ENCODE measurements at regions not wholly inside any gene's neighbourhood (a gene's known extent, or its start where the extent isn't known, plus 50 kb on each side); places are given as distances from the start of the nearest gene placed in this dataset.
"Not testable (repeated sequence)": the region's sequence is repeated elsewhere in the genome, so short reads cannot be mapped to it uniquely, and the experiment has no call there.

- no peak for TF ChIP-seq CTCF (IDR thresholded peaks at IDR 0.05; ENCODE audit: unreplicated experiment)
- H3K9me3 Mint-ChIP-seq (ENCODE audit: unreplicated experiment) = peaks cover 36% of the 10 kb centered on the region
- H3K27ac Mint-ChIP-seq (ENCODE audit: unreplicated experiment) = peak overlapping the region; percentile 64
- H3K4me3 Mint-ChIP-seq (ENCODE audit: unreplicated experiment) = no peak overlapping the region
- no peak for DNase-seq (ENCODE audit: low spot score)
- H3K27me3 Mint-ChIP-seq (ENCODE audit: unreplicated experiment) = peaks cover 11% of the 10 kb centered on the region
- peaks cover 9% of the 10 kb centered on the region for H3K36me3 Mint-ChIP-seq (ENCODE audit: low read depth, unreplicated experiment)
- no peaks in the 10 kb centered on the region for H3K4me1 Mint-ChIP-seq (ENCODE audit: unreplicated experiment)
These were observed 618.7 kb downstream of the KCNJ18 start for GRCh38 chr17:22310717-22311686.

- not testable (repeated sequence) for DNase-seq (ENCODE audit: low spot score); H3K4me3 Mint-ChIP-seq (ENCODE audit: unreplicated experiment); H3K36me3 Mint-ChIP-seq (ENCODE audit: low read depth, unreplicated experiment); H3K4me1 Mint-ChIP-seq (ENCODE audit: unreplicated experiment); H3K27ac Mint-ChIP-seq (ENCODE audit: unreplicated experiment); H3K27me3 Mint-ChIP-seq (ENCODE audit: unreplicated experiment)
- H3K9me3 Mint-ChIP-seq (ENCODE audit: unreplicated experiment) = peaks cover 25% of the 10 kb centered on the region
These were observed 628.7 kb downstream of the KCNJ18 start for GRCh38 chr17:22321001-22321400.

- H3K4me3 Mint-ChIP-seq (ENCODE audit: unreplicated experiment); H3K27ac Mint-ChIP-seq (ENCODE audit: unreplicated experiment); H3K4me1 Mint-ChIP-seq (ENCODE audit: unreplicated experiment); DNase-seq (ENCODE audit: low spot score); H3K36me3 Mint-ChIP-seq (ENCODE audit: low read depth, unreplicated experiment); H3K27me3 Mint-ChIP-seq (ENCODE audit: unreplicated experiment): not testable (repeated sequence)
- H3K9me3 Mint-ChIP-seq (ENCODE audit: unreplicated experiment) = peaks cover 25% of the 10 kb centered on the region
These were observed 630.7 kb downstream of the KCNJ18 start for GRCh38 chr17:22322893-22323550.

- no peak for DNase-seq (ENCODE audit: low spot score)
- H3K36me3 Mint-ChIP-seq (ENCODE audit: low read depth, unreplicated experiment) = no peaks in the 10 kb centered on the region
- no peaks in the 10 kb centered on the region for H3K4me1 Mint-ChIP-seq (ENCODE audit: unreplicated experiment)
- TF ChIP-seq CTCF (IDR thresholded peaks at IDR 0.05; ENCODE audit: unreplicated experiment) = no peak
- H3K4me3 Mint-ChIP-seq (ENCODE audit: unreplicated experiment) = no peak overlapping the region
- peaks cover 22% of the 10 kb centered on the region for H3K9me3 Mint-ChIP-seq (ENCODE audit: unreplicated experiment)
- peaks cover 8% of the 10 kb centered on the region for H3K27me3 Mint-ChIP-seq (ENCODE audit: unreplicated experiment)
- H3K27ac Mint-ChIP-seq (ENCODE audit: unreplicated experiment) = no peak overlapping the region
These were observed 645.1 kb downstream of the KCNJ18 start for GRCh38 chr17:22337467-22337866.

- DNase-seq (ENCODE audit: low spot score); H3K36me3 Mint-ChIP-seq (ENCODE audit: low read depth, unreplicated experiment); H3K4me3 Mint-ChIP-seq (ENCODE audit: unreplicated experiment); H3K4me1 Mint-ChIP-seq (ENCODE audit: unreplicated experiment); H3K27me3 Mint-ChIP-seq (ENCODE audit: unreplicated experiment); H3K27ac Mint-ChIP-seq (ENCODE audit: unreplicated experiment): not testable (repeated sequence)
- H3K9me3 Mint-ChIP-seq (ENCODE audit: unreplicated experiment) = peaks cover 14% of the 10 kb centered on the region
These were observed 664.3 kb downstream of the KCNJ18 start for GRCh38 chr17:22356603-22357002.

- not testable (repeated sequence) for H3K4me3 Mint-ChIP-seq (ENCODE audit: unreplicated experiment); H3K4me1 Mint-ChIP-seq (ENCODE audit: unreplicated experiment); H3K27ac Mint-ChIP-seq (ENCODE audit: unreplicated experiment); H3K36me3 Mint-ChIP-seq (ENCODE audit: low read depth, unreplicated experiment); DNase-seq (ENCODE audit: low spot score)
- H3K27me3 Mint-ChIP-seq (ENCODE audit: unreplicated experiment) = peaks cover 11% of the 10 kb centered on the region
- peaks cover 38% of the 10 kb centered on the region for H3K9me3 Mint-ChIP-seq (ENCODE audit: unreplicated experiment)
These were observed 678.7 kb downstream of the KCNJ18 start for GRCh38 chr17:22370988-22371387.
